Omental fat pad (tissue), 3 donors: ENCODE measurements at regions not wholly inside any gene's neighbourhood (a gene's known extent, or its start where the extent isn't known, plus 50 kb on each side); places are given as distances from the start of the nearest gene placed in this dataset.
A peak's percentile ranks its signal among the peaks of the same experiment; 100 is the strongest.

Experiments
- ATAC-seq: fragments of 150-250 bp; one replicate; pipeline ENCODE4 v1.9.1; 2016; ENCODE audit warnings: mild to moderate bottlenecking, moderate library complexity; ENCODE audit not compliant: low FRiP score
- DNase-seq: peaks from one replicate; pipeline ENCODE4 v3.0.0-alpha.2; 2019; ENCODE audit warnings: low spot score
- TF ChIP-seq, protein P1 (sequence below), 3 donors: fragments of 450-650 bp; IDR thresholded peaks; one replicate each; pipeline ENCODE4 v1.5.1; 2016 to 2017; ENCODE audit warnings: antibody characterized with exemption in 3 of 3, mild to moderate bottlenecking in 3 of 3, moderate library complexity in 2 of 3

DNA sequence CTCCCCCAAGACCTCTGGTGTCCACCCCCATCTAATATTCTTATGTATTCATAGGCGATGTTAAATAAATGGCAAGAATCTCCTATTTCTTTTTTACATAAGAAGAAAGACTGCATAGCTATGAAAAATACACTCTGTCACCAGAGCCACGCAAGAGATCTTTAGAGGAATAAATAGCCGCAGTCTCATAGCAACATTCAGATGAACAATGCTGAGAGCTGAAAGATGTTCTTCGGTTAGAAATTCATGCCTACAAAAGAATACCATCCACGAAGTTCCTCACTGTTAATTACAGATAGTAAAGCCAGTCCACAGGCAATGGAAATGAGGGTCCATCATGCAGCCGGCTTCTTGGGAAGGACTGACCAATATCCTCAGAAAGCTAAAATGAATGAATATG, 76.0 kb upstream of the SOD1 start:
- TF ChIP-seq, protein P1, sequence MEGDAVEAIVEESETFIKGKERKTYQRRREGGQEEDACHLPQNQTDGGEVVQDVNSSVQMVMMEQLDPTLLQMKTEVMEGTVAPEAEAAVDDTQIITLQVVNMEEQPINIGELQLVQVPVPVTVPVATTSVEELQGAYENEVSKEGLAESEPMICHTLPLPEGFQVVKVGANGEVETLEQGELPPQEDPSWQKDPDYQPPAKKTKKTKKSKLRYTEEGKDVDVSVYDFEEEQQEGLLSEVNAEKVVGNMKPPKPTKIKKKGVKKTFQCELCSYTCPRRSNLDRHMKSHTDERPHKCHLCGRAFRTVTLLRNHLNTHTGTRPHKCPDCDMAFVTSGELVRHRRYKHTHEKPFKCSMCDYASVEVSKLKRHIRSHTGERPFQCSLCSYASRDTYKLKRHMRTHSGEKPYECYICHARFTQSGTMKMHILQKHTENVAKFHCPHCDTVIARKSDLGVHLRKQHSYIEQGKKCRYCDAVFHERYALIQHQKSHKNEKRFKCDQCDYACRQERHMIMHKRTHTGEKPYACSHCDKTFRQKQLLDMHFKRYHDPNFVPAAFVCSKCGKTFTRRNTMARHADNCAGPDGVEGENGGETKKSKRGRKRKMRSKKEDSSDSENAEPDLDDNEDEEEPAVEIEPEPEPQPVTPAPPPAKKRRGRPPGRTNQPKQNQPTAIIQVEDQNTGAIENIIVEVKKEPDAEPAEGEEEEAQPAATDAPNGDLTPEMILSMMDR (IDR thresholded peaks at IDR 0.05) = no peak
- DNase-seq (no peak), ATAC-seq (no peak)

DNA sequence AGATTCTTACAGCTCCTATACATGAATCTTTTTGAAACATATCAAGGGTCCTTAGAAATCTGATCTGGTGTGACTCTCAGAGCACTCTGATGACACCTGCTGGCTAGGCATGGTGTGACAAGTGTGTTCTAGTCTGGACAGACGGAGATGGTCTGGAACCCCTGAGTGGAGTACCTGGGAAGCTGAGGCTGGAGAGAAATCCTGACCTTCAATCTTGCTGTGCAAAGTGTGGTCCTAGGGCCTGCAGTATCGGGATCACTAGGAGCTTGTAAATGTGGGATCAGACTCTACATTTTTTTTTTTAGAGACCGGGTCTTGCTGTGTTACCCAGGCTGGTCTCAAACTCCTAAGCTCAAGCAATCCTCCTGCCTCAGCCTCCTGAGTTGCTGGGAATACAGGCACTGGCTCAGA, 78.6 kb upstream of the SOD1 start:
- ATAC-seq = no peak
- peak; percentile 71 for DNase-seq
- TF ChIP-seq, protein P1 (IDR thresholded peaks at IDR 0.05) = peak in 1 of 3 donors; percentile 39

DNA sequence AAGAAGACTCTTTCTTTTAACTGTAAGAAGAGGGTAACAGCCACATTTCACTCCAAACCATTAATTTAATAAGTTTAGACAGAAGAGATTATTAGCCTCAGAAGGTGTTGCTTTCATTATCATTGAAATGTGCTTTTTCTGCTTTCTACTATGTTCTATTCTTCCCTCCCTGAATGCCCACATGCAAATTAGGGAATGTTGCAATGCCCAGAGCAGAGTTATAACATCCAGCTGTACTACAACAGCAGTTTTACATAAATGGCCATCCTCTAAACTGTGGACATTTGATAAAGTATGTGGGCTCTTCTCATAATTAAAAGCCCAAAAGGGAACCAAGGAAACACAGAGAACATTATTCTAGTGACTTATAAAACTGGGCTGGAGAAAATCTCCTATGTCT, 82.2 kb upstream of the SOD1 start:
- ATAC-seq (no peak), DNase-seq (no peak)
- TF ChIP-seq, protein P1 (IDR thresholded peaks at IDR 0.05) = no peak

DNA sequence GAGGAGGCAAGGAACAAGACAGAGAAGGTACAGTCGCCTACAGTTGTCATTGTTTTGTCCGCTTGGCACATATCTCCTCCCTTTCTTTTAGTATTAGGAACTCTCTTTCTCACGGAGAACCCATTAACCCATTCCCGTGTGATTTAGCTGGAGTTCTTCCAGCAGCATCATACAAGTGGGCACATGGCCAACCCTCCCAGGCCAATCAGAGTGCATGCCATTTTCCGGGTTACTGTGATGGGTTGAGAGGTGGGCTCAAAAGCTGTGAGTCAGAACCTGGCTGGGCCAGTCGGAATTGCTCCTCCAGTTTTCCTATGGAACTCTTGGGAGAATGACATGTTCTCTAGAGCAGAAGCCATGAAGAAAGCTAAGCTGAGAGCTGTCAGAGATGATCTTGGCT, 83.1 kb upstream of the SOD1 start:
- ATAC-seq (no peak), DNase-seq (no peak)
- TF ChIP-seq, protein P1 (IDR thresholded peaks at IDR 0.05) = no peak

DNA sequence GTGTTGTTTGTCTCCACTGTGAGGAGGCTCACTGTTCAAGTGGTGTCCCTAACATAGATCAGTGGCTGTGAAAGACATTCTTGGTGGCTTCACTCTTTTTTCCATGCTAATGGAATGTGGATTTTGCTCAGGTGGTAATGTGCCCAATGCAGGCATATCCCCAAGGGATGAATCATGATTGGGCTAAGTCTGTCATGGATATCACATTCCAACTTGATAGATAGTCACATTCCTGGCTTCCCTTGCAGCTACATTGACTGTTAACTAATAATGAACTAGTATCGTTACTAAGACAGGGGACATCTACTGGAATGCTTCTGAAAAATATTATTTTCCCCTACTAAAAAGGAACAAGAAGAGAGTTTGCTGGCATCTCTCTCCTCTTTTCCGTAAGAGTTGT, 86.3 kb upstream of the SOD1 start:
- DNase-seq (no peak), ATAC-seq (no peak)
- TF ChIP-seq, protein P1 (IDR thresholded peaks at IDR 0.05) = no peak

DNA sequence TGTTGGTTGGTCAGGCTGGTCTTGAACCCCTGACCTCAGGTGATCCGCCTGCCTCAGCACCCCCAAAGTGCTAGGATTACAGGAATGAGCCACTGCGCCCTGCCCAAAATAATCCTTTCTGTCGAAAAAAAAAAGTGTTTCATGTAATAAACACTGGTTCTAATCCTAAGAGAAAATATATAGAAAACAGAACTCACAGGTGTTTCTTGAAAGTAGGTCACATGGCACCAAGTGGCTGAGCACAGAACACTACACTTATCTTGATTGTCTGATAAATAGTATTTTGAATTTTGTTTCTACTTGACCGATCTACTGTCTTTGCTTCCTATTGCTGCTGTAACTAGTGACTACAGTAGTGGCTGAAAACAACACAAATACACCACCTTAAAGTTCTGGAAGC, 87.6 kb upstream of the SOD1 start:
- TF ChIP-seq, protein P1 (IDR thresholded peaks at IDR 0.05) = no peak
- ATAC-seq (no peak), DNase-seq (no peak)

DNA sequence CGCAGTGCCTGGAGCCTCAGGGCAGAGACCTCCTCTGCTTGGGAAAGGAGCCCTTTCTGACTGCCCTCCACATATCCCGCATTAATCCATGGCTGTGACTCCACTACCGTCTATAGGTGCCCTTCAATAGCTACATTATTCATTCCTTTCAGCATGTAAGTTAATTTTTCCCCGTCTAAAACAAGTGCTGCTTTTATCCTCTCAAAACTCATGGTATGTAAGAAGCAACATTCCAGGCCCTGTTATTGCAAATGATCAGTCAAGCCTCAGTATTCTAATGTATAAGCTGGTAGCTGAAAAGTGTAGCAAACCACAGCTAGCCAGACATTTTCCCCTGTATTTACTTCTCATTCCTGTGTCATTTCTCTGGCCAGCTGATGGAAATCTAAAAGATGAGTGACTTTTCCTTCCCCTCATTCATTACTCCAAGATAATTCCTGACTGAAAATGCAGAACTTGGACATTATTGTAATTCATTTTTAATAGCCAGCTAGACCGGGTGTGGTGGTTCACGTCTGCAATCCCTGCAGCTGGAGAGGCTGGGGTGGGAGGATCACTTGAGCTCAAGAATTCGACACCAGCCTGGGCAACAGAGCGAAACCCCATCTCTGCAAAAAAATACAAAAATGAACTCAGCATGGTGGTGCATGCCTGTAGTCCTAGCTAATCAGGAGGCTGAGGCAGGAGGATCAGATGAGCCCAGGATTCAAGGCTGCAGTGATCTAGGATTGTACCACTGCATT, 88.5 kb upstream of the SOD1 start:
- ATAC-seq = no peak
- TF ChIP-seq, protein P1 (IDR thresholded peaks at IDR 0.05) = no peak
- no peak for DNase-seq
